PFSK-1 (cell line): ENCODE measurements at regions not wholly inside any gene's neighbourhood (a gene's known extent, or its start where the extent isn't known, plus 50 kb on each side); places are given as distances from the start of the nearest gene placed in this dataset.

Experiments used
- FOXP2 ChIP-seq: optimal IDR thresholded peaks from 2 replicates; pipeline ENCODE3; 2011; ENCODE audit warnings: borderline replicate concordance, control low read depth, inconsistent platforms; ENCODE audit not compliant: insufficient read depth; ENCODE audit errors: extremely low read length, extremely low read depth
- POLR2AphosphoS5 ChIP-seq: IDR thresholded peaks from 2 replicates; pipeline ENCODE4 v1.6.1; 2012; ENCODE audit warnings: low read depth, mild to moderate bottlenecking, control low read depth, low read length, moderate library complexity
- SIN3A ChIP-seq: IDR thresholded peaks from 2 replicates; pipeline ENCODE4 v1.6.1; 2012; ENCODE audit warnings: mild to moderate bottlenecking, low read length, moderate library complexity, borderline replicate concordance; ENCODE audit not compliant: insufficient read depth
- TAF1 ChIP-seq: IDR thresholded peaks from 2 replicates; pipeline ENCODE4 v1.6.1; 2012; ENCODE audit warnings: low read length, control low read depth, borderline replicate concordance; ENCODE audit not compliant: insufficient read depth
- TF ChIP-seq, protein P1 (sequence below), 2 experiments: IDR thresholded peaks; 2 replicates each; pipeline versions ENCODE4 v1.6.1 to v1.8.0; 2011 to 2012; ENCODE audit warnings: low read depth in 2 of 2, low read length in 2 of 2, control low read depth in 1 of 2, inconsistent platforms in 1 of 2, mild to moderate bottlenecking in 1 of 2, moderate library complexity in 1 of 2; ENCODE audit not compliant: insufficient read depth in 1 of 2

DNA sequence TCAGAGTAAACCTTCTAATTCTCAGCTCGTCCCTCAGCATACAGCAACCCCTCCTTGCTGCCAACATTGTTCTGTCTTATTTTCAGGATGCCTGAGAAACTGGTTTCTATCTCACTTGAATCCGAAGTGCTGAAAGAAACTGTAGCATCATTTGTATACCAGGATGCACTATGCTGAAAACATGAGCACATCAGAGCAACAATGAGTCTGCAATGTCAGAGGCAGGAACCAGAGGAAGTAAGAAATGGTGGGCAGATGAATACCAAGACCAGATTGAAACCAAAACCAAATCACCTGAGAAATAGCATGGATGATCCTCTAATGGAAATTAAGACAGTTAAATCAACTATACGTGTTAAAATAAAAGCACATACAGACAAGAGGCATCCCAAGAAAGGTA is 257.0 kb downstream of the KDM5D start:
- TF ChIP-seq POLR2AphosphoS5: no peak
- TF ChIP-seq TAF1: no peak
- no peak for TF ChIP-seq SIN3A
- TF ChIP-seq FOXP2: no peak
- TF ChIP-seq, protein P1, sequence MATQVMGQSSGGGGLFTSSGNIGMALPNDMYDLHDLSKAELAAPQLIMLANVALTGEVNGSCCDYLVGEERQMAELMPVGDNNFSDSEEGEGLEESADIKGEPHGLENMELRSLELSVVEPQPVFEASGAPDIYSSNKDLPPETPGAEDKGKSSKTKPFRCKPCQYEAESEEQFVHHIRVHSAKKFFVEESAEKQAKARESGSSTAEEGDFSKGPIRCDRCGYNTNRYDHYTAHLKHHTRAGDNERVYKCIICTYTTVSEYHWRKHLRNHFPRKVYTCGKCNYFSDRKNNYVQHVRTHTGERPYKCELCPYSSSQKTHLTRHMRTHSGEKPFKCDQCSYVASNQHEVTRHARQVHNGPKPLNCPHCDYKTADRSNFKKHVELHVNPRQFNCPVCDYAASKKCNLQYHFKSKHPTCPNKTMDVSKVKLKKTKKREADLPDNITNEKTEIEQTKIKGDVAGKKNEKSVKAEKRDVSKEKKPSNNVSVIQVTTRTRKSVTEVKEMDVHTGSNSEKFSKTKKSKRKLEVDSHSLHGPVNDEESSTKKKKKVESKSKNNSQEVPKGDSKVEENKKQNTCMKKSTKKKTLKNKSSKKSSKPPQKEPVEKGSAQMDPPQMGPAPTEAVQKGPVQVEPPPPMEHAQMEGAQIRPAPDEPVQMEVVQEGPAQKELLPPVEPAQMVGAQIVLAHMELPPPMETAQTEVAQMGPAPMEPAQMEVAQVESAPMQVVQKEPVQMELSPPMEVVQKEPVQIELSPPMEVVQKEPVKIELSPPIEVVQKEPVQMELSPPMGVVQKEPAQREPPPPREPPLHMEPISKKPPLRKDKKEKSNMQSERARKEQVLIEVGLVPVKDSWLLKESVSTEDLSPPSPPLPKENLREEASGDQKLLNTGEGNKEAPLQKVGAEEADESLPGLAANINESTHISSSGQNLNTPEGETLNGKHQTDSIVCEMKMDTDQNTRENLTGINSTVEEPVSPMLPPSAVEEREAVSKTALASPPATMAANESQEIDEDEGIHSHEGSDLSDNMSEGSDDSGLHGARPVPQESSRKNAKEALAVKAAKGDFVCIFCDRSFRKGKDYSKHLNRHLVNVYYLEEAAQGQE (IDR thresholded peaks at IDR 0.05; ENCODE audit: insufficient read depth in 1 of 2, low read depth in 2 of 2, low read length in 2 of 2): no peak

DNA sequence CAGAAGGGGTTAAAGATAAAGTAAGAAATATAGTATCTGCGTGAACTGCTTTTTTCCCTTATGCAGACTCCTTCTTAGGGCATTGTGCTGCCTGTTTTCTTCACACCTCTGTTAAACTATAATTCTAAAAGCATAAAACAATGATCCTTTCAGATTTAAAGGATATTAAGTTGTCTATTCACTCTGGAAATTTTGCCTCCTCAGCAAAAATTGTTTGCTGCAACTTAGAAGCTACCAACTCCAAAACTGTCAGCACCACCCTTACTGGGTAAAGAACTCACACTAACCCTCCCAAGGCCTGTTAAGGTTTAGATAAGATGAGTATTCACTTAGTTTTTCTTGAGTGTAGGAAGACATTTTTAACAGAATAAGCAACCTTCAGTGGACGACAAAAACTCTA is 259.5 kb downstream of the KDM5D start:
- TF ChIP-seq FOXP2 (no peak), POLR2AphosphoS5 (no peak), SIN3A (no peak), TAF1 (no peak)
- TF ChIP-seq, protein P1 (IDR thresholded peaks at IDR 0.05; ENCODE audit: insufficient read depth in 1 of 2, low read depth in 2 of 2, low read length in 2 of 2): no peak

DNA sequence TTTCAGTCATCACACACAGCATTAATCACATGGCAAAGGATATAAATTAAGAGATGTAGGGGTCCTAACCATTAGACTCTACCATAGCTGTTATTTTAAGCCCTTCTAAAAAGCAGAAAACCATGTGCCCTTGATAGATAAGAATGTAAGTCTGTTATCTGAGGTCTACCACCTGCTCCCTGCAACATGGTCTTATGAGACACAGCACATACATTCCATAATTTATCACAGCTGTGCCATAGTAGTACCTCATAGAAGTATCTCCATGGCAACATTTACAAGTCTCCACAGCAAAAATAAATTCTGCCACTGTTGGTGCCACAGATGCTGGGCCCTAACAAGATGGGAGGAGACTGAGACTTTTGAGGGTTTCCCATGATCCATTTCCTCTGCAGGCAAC is 265.4 kb downstream of the KDM5D start:
- TF ChIP-seq FOXP2 (no peak), SIN3A (no peak), POLR2AphosphoS5 (no peak), TAF1 (no peak)
- TF ChIP-seq, protein P1 (IDR thresholded peaks at IDR 0.05; ENCODE audit: insufficient read depth in 1 of 2, low read depth in 2 of 2, low read length in 2 of 2): no peak

DNA sequence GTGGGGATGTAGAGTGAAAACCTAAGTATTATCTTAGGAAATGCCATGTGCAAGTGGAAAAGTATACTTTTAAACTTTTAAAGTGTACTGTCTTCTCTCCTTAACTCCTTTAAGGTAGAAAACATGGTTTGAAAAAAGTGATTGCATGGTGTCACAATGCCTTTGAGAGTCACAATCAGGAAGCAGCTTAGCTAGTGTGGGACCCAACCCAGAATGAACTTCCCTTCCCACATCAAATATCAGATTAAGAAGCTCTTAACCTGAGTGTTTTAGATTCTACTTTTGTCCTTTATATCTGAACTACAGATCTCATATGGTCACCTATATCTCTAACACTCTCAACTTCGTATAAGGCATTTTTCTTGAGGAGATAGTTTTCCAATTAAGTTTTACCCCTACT is 266.6 kb downstream of the KDM5D start:
- TF ChIP-seq TAF1 (no peak), SIN3A (no peak), POLR2AphosphoS5 (no peak), FOXP2 (no peak)
- TF ChIP-seq, protein P1 (IDR thresholded peaks at IDR 0.05; ENCODE audit: insufficient read depth in 1 of 2, low read depth in 2 of 2, low read length in 2 of 2): no peak

DNA sequence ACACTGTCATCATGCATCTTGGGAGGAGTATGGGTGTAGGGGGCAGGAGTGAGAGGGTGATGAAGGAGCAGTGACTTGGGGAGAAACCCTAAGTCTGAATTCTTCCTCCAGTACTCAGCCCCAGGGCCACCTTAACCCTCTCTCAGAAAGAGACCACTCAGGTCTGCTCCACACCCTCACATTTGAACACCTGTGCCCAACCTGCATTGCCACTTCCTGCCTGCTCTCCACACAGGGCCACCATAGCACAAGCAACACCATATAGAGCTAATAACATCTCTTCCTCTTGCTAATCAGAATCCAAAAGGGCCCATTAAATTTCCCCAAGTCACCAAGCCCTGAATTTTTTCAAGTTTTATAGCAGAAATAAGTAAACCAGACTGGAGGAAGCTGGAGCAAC is 278.7 kb downstream of the KDM5D start:
- TF ChIP-seq SIN3A: no peak
- no peak for TF ChIP-seq FOXP2
- TF ChIP-seq TAF1: no peak
- TF ChIP-seq POLR2AphosphoS5: no peak
- TF ChIP-seq, protein P1 (IDR thresholded peaks at IDR 0.05; ENCODE audit: insufficient read depth in 1 of 2, low read depth in 2 of 2, low read length in 2 of 2): no peak
